Progenitor cell of endocrine pancreas (in vitro differentiated cells): ENCODE measurements at regions not wholly inside any gene's neighbourhood (a gene's known extent, or its start where the extent isn't known, plus 50 kb on each side); places are given as distances from the start of the nearest gene placed in this dataset.

Experiments used
- DNase-seq: peaks from one replicate; pipeline ENCODE4 v3.0.0; 2021; ENCODE audit warnings: low spot score; ENCODE audit not compliant: unreplicated experiment
- H3K27ac Mint-ChIP-seq: 2 replicates; pipeline ENCODE4 v1.8.0; 2021; ENCODE audit warnings: mild to moderate bottlenecking, moderate library complexity, mixed read lengths
- H3K27me3 Mint-ChIP-seq: 2 replicates; pipeline ENCODE4 v1.8.0; 2021; ENCODE audit warnings: mixed read lengths
- H3K36me3 Mint-ChIP-seq: 2 replicates; pipeline ENCODE4 v1.8.0; 2022; ENCODE audit warnings: mixed read lengths; ENCODE audit not compliant: insufficient read depth
- H3K4me1 Mint-ChIP-seq: 2 replicates; pipeline ENCODE4 v1.8.0; 2021; ENCODE audit warnings: low read depth, mixed read lengths
- H3K4me3 Mint-ChIP-seq: 2 replicates; pipeline ENCODE4 v1.8.0; 2021; ENCODE audit warnings: low read depth, mild to moderate bottlenecking, moderate library complexity, mixed read lengths
- H3K9me3 Mint-ChIP-seq: 2 replicates; pipeline ENCODE4 v1.8.0; 2021; ENCODE audit warnings: low read depth, mixed read lengths
- CTCF ChIP-seq: fragments of 200-600 bp; sonication (generic); IDR thresholded peaks from one replicate; pipeline ENCODE4 v1.5.0; 2021; ENCODE audit warnings: antibody characterized with exemption, mild to moderate bottlenecking; ENCODE audit not compliant: unreplicated experiment

GRCh38 chrX:30156880-30157560 lies 58.3 kb upstream of the MAGEB2 start:
- Mint-ChIP-seq H3K36me3 (no peaks in the 10 kb centered on the region), H3K9me3 (no peaks in the 10 kb centered on the region), H3K4me1 (peaks cover 19% of the 10 kb centered on the region), H3K27ac (no peak overlapping the region), H3K27me3 (no peaks in the 10 kb centered on the region), H3K4me3 (no peak overlapping the region)
- TF ChIP-seq CTCF: no peak
- no peak for DNase-seq

GRCh38 chrX:30161043-30161442 lies 54.3 kb upstream of the MAGEB2 start:
- no peaks in the 10 kb centered on the region for H3K4me1 Mint-ChIP-seq
- no peak overlapping the region for H3K4me3 Mint-ChIP-seq
- H3K27me3 Mint-ChIP-seq: no peaks in the 10 kb centered on the region
- TF ChIP-seq CTCF: no peak
- no peak for DNase-seq
- no peak overlapping the region for H3K27ac Mint-ChIP-seq
- H3K36me3 Mint-ChIP-seq: no peaks in the 10 kb centered on the region
- H3K9me3 Mint-ChIP-seq: no peaks in the 10 kb centered on the region
